Activated naive CD8-positive, alpha-beta T cell treated with anti-CD3 and anti-CD28 coated beads, Interleukin-2, amount 50 U/mL, for 16 hours (primary cell): ENCODE measurements at regions not wholly inside any gene's neighbourhood (a gene's known extent, or its start where the extent isn't known, plus 50 kb on each side); places are given as distances from the start of the nearest gene placed in this dataset.

Experiments
- DNase-seq: peaks from one replicate; pipeline ENCODE4 v3.0.0-alpha.2; 2020; ENCODE audit warnings: low read depth, low spot score

DNA sequence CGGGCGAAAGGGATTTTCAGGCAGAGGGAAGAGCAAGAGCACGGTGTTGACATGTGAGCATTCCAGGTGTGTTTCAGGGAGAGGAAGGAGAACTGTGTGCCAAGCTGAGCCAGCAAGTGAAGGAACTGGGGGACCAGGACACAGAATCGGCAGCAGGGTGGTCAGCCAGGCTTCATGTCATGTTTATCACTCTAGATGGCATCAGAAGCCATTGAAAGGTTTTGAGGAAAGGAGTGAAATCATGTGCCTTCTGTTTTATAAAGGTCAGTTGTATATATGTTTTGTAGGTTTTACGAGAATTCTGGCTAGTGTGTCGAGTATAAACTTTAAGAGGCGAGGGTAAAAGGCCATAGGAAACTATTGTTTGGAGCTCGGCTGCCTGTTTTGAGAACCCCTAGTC, 682.3 kb downstream of the TRIML1 start:
- DNase-seq = no peak

DNA sequence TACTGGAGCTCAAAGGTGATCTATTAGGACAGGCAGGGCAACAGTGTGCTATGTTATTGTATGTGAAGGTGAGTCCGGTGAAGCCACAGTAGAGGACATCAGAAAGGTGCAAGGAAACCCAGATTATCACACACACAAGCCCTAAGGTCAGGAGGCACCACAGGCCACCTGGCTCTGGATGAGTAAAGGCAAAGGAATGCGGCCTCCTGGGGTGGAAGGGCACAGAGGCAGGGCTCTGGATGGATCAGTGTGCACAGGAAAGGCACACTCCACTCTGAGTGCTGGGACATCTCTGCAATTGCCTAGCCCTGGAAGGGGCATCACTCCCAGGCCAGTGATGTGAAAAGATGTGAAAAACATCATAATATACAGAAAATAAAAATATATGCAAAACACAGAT, 683.5 kb downstream of the TRIML1 start:
- DNase-seq = no peak

DNA sequence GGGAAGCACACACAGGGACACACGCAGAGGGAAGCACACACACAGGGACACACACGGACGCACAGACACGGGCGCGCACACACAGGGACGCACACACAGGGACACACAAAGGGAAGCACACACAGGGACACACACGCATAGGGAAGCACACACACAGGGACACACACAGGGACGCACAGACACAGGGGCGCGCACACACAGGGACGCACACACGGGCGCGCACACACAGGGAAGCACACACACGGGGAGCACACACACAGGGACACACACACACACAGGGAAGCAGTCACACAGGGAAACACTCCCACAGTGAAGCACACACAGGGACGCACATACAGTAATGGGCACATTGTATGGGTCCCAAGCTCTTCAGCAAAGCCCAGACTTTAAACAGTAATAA, 685.3 kb downstream of the TRIML1 start:
- no peak for DNase-seq

DNA sequence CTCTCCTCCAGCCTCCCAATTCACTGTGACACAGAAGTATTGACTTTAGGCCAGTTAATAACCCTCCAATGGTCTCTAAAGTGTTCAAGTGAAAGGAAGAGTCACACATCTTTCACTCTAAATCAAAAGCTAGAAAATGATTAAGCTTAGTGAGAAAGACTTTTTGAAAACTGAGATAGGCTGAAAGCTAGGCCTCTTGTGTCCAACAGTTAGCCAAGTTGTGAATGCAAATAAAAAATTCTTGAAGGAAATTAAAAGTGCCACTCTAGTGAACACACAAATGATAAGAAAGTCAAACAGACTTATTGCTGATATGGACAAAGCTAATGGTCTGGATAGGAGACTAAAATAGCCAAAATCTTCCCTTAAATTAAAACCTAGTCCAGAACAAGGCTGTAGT, 687.2 kb downstream of the TRIML1 start:
- DNase-seq = no peak

DNA sequence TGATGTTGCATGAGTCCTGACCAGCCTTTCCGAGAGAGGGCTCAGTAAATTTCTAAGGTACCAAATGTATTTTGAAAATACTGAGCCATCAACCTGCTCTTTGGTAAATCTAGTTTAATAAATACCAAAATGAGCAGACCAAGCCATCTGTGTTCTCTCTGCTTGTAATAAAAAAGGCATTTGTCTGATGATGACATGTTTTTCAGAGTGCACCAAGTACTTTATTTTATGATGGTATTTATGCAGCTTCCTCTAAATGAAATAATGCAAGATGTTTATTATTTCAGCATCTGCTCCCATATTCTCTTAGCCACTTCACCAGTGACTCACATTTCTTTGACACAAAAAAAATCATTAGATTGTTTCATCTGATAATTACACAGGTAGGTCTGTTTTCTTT, 700.5 kb downstream of the TRIML1 start:
- DNase-seq = no peak

DNA sequence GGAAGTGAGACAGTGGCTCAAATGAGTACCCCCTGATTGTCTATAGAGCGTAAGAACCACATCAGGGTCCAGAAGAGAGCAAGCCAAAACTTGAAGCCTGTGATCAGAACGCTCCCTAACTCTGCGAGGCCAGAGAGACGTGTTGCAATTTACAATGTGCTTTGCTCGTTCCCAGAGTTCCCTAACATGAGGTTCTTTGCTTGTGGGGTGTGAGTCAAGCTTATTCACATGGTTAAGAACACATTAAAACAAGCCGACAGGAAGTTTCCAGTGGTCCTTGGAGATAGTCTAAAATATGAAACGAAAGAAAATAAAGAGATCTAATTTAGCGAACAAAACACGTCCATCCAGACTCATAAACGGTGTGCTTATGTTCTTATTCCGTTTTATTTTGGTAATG, 702.3 kb downstream of the TRIML1 start:
- DNase-seq = no peak

DNA sequence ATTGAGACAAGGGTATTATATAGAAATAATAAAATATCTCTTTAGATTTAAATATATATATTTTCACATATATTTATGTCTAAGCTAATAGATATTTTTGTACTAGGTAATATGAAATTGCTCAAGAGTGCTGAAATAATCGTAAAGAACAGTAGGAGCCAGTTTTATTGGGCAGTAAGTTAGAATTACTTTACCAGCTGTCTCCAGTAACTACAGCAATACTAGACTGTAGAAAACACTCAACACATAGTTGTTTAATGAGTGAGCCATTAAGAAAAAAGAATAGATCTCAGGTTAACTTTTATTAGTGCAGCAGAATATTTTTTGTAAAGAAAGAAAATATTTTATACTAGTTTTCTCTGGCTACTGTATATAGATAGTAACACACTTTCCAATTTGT, 715.2 kb downstream of the TRIML1 start:
- no peak for DNase-seq

DNA sequence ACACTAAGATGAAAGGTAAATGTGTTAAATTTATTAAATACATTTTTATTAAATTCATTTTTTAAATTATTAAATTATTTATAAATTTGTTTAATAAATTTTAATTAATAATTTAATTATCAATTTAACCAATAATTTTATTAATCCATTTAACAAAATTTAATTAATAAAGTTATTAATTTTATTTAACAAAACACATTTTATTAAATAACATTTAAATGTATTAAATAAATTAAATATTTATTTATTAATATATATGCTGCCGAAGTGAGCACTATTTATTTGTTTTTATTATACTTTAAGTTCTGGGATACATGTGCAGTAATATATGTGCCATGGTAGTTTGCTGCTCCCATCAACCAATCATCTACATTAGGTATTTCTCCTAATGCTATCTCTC, 719.5 kb downstream of the TRIML1 start:
- no peak for DNase-seq

DNA sequence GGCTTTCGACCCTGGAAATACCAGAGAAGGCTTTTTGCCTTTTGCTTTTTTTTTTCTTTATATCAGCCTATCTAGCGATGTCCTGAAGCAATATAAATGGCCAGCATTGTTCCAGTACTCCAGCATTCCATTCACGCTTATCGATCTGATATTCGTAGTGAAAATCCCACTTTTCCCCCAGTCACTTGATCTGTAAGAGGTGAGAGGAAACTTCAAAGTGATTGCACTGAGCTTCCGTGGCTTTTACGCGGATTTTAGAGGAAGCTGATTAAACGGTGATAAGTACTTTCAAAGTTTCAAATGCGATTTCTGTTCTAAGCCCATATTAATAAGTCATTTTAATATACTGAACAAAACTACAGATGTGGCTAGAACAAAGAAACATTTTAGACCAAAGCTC, 725.5 kb downstream of the TRIML1 start:
- no peak for DNase-seq

DNA sequence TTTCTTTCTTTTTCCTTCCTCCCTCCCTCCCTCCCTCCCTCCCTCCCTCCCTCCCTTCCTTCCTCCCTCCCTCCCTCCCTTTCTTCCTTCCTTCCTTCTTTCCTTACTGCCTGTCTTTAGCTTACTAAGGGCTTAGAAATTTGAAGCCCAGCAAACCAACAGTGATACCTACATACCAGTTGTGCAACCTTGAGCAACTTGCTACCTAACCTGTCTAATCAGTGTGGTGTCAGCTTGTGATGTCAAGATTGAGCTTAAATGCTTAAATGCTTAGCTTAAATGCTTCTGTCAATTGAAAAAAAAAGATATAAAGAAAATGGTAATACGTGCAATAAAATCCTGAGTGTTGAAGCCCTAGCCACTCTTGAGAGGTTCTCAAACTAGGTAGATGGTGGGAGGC, 728.6 kb downstream of the TRIML1 start:
- no peak for DNase-seq

DNA sequence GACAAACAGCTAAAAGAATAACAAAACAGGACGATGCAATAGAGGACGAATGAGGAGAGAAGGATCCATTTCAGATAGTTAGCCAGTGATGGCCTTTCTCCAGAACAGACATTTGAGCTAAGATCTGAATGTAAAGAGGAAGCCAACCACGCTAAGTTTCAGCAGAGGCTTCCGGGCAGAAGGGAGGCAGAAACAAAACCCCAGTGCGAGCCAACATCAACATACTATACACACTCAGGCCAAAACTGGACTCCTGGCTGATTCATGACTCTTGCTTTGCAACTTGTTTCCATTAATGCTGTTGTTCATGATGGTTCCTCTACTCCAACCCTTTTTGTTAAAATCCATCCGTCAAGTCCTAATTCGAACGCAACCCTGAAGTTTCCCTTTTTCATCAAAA, 730.3 kb downstream of the TRIML1 start:
- no peak for DNase-seq

DNA sequence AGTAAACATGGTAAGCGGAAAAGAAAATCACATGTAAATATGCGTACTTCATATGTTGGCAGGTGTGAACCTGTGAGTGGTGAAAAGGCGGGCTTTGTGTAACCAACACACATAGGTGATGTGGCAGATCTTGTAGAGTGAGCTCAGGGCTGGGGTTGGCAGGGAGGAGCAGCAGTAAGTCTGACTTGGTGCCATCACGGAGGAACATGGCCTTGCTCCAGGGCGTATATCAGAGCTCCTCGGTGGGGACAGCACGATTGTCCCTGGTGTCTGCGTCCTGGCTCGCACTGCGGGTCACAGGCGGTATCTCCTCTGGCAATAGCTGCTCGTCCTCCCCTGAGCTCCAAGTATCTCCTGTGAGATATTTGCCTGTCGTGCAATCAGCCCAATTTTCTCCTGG, 733.6 kb downstream of the TRIML1 start:
- no peak for DNase-seq

DNA sequence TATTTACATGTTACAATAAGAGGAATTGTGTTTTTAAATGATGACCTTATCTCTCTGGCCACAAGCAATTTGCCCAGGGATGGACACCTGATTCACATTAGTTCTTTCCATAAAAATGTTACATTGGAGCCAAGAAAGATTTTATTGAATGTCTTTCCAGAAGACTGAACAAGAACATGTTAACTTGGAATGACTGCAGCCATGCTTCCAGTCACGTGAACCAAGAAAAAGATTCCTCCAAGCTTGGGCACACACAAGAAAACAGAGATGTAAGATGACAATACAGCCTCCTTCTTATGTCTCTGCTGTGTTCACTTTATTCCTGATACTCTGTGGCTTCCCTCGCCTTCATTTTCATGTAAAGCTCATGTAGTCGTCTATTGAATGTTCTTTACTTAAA, 737.6 kb downstream of the TRIML1 start:
- DNase-seq = no peak

DNA sequence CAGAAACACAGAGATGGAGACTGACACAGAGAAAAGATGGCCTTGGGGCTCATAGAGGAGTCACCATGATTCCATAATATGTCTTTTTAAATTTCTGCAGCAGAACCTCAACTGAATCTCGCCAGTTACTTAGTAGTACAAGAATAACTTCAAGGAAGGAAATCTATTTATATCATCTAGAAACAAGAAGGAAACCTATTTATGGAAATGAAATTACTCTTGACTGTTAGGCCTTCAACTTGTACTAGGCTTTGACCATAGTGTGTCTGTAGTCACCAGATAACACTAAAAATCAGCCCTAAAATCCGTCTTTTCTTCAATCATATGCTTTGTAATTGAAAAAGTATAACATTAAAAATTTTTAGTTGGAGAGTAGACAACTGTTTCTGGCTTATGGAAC, 740.4 kb downstream of the TRIML1 start:
- DNase-seq = no peak

DNA sequence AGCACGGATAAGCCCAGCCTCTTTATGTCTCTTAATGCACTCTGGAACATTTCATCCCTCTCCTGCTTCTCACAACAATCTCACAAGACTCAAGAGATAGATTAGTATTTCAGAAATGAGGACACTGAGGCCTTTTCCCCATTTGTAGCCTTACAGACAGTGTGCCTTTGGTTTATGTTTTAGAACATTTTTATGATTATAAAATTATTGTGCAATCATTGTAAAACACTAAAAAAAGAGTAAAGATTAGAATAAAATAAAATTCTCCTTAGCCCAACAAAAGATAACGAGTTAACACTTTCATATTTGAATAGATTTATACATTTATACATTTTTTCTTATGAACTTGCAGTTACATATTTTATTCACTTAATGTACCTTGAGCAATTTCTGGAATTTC, 748.7 kb downstream of the TRIML1 start:
- no peak for DNase-seq

DNA sequence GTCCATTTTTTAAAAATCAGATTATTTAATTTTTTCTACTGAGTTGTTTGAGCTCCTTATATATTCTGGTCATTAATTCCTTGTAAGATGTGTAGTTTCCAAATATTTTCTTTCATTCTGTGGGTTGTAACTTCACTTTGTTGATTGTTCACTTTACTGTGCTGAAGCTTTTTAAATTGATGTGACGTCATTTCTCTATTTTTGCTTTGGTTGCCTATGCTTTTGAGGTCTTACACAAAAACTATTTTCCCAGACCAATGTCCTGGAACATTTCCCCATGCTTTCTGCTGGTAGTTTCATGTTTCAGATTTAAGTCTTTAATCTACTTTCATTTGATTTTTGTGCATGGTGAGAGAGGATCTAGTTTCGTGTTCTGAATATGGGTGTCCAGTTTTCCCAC, 753.6 kb downstream of the TRIML1 start:
- DNase-seq = no peak

DNA sequence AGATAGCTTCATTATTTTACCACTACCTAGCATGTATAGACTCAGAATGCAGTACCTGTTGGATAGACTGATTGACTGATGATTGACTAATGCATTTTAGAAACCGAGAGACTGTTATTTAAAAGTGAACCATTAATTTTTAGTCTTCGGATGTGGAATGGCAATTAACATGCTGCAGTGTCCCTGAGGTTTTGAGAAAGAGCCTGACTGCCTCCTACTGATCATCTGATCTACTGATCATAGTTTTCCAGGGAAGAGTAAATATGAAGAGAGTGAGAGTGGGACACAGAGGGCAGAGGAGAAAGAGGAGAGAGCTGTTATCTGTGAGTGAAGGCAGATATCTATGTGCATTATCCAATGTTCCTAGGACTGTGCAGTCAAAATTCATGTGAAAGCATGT, 764.7 kb downstream of the TRIML1 start:
- no peak for DNase-seq

DNA sequence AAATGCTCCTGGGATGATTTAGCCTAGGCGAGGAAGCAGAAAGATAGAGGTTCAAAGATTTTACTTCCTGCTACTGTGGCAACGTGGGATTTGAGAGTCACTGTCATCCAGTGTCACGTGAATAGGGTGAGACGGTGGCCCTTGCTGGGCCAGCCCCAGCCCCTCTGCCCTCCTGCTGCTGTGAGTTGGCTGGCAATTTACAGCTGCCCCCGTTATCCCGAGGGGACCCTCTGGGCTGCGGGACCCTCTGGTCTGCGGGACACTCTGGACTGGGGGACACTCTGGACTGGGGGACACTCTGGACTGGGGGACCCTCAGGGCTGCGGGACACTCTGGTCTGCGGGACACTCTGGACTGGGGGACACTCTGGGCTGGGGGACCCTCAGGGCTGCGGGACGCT, 765.4 kb downstream of the TRIML1 start:
- no peak for DNase-seq

DNA sequence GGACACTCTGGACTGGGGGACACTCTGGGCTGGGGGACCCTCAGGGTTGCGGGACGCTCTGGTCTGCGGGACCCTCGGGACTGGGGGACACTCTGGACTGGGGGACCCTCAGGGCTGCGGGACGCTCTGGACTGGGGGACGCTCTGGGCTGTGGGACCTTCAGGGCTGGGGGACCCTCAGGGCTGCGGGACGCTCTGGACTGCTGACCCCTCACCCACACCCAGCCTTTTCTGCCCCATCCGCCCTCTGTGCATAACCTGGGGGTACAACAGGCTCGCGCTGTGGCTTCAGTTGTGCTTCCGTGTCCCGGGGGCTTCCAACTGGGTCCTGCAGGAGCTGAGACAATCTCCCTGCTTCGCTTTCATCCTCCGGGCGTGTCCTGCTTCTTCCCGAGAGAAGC, 766.0 kb downstream of the TRIML1 start:
- no peak for DNase-seq

DNA sequence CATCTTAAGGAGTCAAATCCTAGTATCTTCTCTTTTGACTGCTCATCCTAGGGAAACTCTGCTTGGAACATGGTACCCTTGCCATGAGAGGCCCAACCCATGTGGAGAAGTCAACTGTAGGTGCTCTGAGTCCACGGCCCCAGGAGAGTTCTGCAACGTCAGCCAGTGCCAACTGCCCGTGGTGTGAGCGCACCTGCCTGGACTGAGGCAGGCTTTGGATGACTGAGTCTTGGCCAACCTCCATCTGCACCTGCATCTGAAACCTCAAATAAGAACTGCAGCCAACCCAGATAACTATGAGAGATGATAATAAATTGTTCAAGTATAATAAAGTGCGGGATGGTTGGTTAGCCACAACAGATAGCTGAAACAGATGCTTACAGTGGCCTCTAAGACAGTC, 772.0 kb downstream of the TRIML1 start:
- no peak for DNase-seq

DNA sequence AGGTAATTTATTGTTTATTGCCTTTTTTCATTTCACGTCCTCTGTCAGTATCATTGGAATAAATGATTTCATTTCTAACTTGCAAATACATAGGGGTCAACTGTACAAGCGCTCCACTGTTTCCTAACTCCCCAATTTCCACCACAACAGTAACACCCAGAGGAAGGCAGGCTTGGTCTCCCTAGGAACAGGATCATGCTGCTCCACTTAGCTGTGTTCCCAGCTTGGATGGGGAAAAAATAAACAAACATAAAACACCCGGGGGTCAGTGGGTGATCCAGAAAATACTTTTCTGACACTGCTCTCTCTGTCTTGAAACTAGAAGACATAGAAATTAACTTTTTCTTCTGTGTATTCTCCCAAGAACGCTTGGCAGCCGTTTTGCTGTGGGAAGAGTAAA, 772.5 kb downstream of the TRIML1 start:
- no peak for DNase-seq

DNA sequence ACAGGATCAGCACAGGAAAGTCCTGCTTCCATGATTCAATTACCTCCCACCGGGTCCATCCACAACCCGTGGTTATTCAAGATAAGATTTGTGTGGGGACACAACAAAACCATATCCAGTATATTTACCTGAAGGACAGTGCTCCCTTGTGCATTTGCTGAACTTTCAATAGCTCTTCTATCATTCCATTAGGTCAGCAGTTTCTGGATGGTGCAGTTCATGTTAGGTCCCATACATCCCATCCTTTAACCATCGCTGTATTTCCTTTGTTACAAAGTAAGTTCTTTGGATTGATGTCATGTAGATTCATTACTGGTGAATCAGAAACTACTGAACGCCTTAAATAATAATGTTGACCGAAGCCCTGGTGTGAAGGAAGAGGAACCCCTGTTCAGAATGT, 775.9 kb downstream of the TRIML1 start:
- no peak for DNase-seq

DNA sequence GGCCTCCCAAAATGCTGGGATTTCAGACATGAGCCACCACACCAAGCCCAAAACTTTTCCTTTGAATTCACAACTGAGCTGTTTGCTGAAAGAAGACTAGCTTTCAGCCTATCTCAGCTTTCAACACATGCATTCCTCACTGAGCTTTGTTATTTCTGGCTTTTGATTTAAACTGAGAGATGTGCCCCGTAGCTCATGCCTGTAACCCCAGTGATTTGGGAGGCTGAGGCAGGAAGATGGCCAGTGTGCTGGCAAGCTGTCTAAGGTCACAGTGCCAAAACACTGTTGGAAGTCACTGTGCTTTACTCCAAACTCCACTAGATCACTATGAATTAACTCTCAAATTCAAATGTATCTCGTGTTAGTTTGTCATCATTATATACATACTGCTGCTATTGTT, 779.5 kb downstream of the TRIML1 start:
- DNase-seq = no peak

DNA sequence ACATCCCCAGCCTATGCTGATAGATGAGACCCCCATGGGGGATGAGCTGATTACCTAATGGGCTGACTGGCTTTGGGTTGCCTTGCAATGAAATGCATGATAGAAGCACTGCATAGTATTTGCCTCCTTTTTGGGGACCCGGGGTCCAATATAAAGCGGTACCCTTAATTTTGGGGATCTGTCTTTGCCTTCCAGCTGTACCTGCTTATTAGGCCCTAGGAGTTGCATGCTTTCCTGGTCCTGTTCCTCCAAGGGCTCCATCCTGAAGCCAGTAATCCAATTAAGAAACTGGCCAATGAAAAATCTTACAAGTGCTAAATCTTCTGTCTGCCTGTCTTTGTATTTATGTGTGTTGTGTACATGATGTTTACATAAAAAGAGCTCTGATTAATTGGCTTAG, 791.6 kb downstream of the TRIML1 start:
- DNase-seq = no peak

DNA sequence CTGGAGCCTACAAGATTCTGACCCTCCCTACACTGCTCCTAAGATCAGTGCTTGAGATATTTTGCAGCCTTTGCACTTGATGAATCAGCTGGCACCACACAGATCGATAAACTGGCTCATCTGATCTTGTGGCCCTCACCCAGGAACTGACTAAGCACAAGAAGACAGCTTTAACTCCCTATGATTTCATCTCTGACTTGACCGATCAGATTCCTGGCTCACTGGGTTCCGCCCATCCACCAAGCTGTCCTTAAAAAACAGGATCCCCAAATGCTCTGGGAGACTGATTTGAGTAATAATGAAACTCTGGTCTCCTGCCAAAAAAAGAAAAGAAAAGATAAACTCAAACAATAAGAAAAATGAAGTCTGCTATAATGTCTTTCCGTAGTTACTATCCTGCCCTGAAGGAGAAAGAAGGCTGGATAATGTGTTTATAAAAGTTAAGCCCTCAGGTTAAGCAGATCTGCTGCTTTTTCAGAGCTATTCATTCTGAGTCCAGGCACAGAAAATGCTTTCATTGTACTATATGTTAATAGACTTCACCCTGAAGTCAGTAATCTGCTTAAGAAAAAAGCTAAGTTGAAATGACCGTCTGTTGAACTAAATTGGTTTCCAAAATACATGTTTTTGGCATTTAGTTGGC, 795.2 kb downstream of the TRIML1 start:
- DNase-seq = no peak
